GM18861 (cell line): ENCODE measurements at regions not wholly inside any gene's neighbourhood (a gene's known extent, or its start where the extent isn't known, plus 50 kb on each side); places are given as distances from the start of the nearest gene placed in this dataset.
"Not testable (repeated sequence)": the region's sequence is repeated elsewhere in the genome, so short reads cannot be mapped to it uniquely, and the experiment has no call there.

Source experiments
- ATAC-seq: cut with Tn5 transposase; IDR thresholded peaks from one replicate; pipeline ENCODE4 v1.9.1; 2021; ENCODE audit not compliant: unreplicated experiment

GRCh38 chr16:13611596-13611995, 308.4 kb upstream of the ERCC4 start:
- ATAC-seq = no peak

GRCh38 chr16:13612623-13613022, 307.3 kb upstream of the ERCC4 start:
- no peak for ATAC-seq

- no peak for ATAC-seq
These were observed 306.8 kb upstream of the ERCC4 start for GRCh38 chr16:13613165-13613564.

- ATAC-seq = no peak
These were observed 298.3 kb upstream of the ERCC4 start for GRCh38 chr16:13621639-13622038.

- ATAC-seq = no peak
These were observed 291.8 kb upstream of the ERCC4 start for GRCh38 chr16:13628156-13628555.

- ATAC-seq = no peak
These were observed 290.2 kb upstream of the ERCC4 start for GRCh38 chr16:13629704-13630103.

GRCh38 chr16:13630374-13630773, 289.6 kb upstream of the ERCC4 start:
- no peak for ATAC-seq

- ATAC-seq = no peak
These were observed 288.7 kb upstream of the ERCC4 start for GRCh38 chr16:13631213-13631767.

- no peak for ATAC-seq
These were observed 288.0 kb upstream of the ERCC4 start for GRCh38 chr16:13631916-13632315.

GRCh38 chr16:13632504-13632903, 287.4 kb upstream of the ERCC4 start:
- not testable (repeated sequence) for ATAC-seq

GRCh38 chr16:13633391-13633861, 286.5 kb upstream of the ERCC4 start:
- ATAC-seq = no peak

- ATAC-seq = no peak
These were observed 285.7 kb upstream of the ERCC4 start for GRCh38 chr16:13634253-13634652.

GRCh38 chr16:13634959-13635358, 285.0 kb upstream of the ERCC4 start:
- ATAC-seq = no peak

GRCh38 chr16:13638218-13638617, 281.7 kb upstream of the ERCC4 start:
- ATAC-seq = no peak

- no peak for ATAC-seq
These were observed 276.5 kb upstream of the ERCC4 start for GRCh38 chr16:13643412-13643811.

GRCh38 chr16:13645601-13646245, 274.2 kb upstream of the ERCC4 start:
- no peak for ATAC-seq

- ATAC-seq = no peak
These were observed 259.1 kb upstream of the ERCC4 start for GRCh38 chr16:13660807-13661206.

GRCh38 chr16:13665876-13666275, 254.1 kb upstream of the ERCC4 start:
- ATAC-seq = no peak

- ATAC-seq = no peak
These were observed 247.8 kb upstream of the ERCC4 start for GRCh38 chr16:13672196-13672595.

GRCh38 chr16:13680021-13680889, 239.7 kb upstream of the ERCC4 start:
- ATAC-seq = no peak

- no peak for ATAC-seq
These were observed 235.0 kb upstream of the ERCC4 start for GRCh38 chr16:13684819-13685563.
